H9 (cell line): ENCODE measurements at regions not wholly inside any gene's neighbourhood (a gene's known extent, or its start where the extent isn't known, plus 50 kb on each side); places are given as distances from the start of the nearest gene placed in this dataset.

Experiments used
- DNase-seq: peaks from one replicate; pipeline ENCODE4 v3.0.0-alpha.2; 2017
- H2AFZ ChIP-seq: one replicate; pipeline ENCODE4 v1.6.1; 2013; ENCODE audit warnings: mild to moderate bottlenecking, low read length, control low read depth, moderate library complexity
- H2AK5ac ChIP-seq: 2 replicates; pipeline ENCODE4 v1.6.1; 2013; ENCODE audit warnings: low read length, control low read depth, mixed read lengths; ENCODE audit not compliant: insufficient read length
- H2BK120ac ChIP-seq: one replicate; pipeline ENCODE4 v1.6.1; 2013; ENCODE audit warnings: low read depth, mild to moderate bottlenecking, low read length, control low read depth, inconsistent platforms; ENCODE audit not compliant: poor library complexity, severe bottlenecking
- H2BK12ac ChIP-seq: 2 replicates; pipeline ENCODE4 v1.6.1; 2013; ENCODE audit warnings: low read length, control low read depth, mixed read lengths, low read depth; ENCODE audit not compliant: insufficient read length
- H2BK15ac ChIP-seq: 2 replicates; pipeline ENCODE4 v1.6.1; 2013; ENCODE audit warnings: low read depth, low read length, control low read depth
- H2BK20ac ChIP-seq: one replicate; pipeline ENCODE4 v1.6.1; 2013; ENCODE audit warnings: low read depth, mild to moderate bottlenecking, low read length, control low read depth, inconsistent platforms; ENCODE audit not compliant: poor library complexity, severe bottlenecking
- H2BK5ac ChIP-seq: 2 replicates; pipeline ENCODE4 v1.6.1; 2013; ENCODE audit warnings: low read length, control low read depth, mixed read lengths; ENCODE audit not compliant: insufficient read length
- H3K14ac ChIP-seq: 2 replicates; pipeline ENCODE4 v1.6.1; 2013; ENCODE audit warnings: low read length, control low read depth; ENCODE audit not compliant: insufficient read depth
- H3K18ac ChIP-seq: 2 replicates; pipeline ENCODE4 v1.6.1; 2013; ENCODE audit warnings: low read depth, mild to moderate bottlenecking, mixed read lengths, low read length, control low read depth; ENCODE audit not compliant: insufficient read length
- H3K23ac ChIP-seq: 2 replicates; pipeline ENCODE4 v1.6.1; 2013; ENCODE audit warnings: low read length, control low read depth, mixed read lengths, low read depth; ENCODE audit not compliant: insufficient read length
- H3K23me2 ChIP-seq: 2 replicates; pipeline ENCODE4 v1.6.1; 2013; ENCODE audit warnings: low read depth, mild to moderate bottlenecking, mixed read lengths, low read length, control low read depth; ENCODE audit not compliant: insufficient read length, poor library complexity, severe bottlenecking
- H3K27ac ChIP-seq: 2 replicates; pipeline ENCODE4 v1.5.1; 2013; ENCODE audit warnings: low read length, control low read depth, mixed read lengths, low read depth; ENCODE audit not compliant: insufficient read length
- H3K27me3 ChIP-seq: 2 replicates; pipeline ENCODE4 v1.6.1; 2013; ENCODE audit warnings: low read length, control low read depth, inconsistent platforms; ENCODE audit not compliant: insufficient read depth
- H3K4ac ChIP-seq: 2 replicates; pipeline ENCODE4 v1.6.1; 2013; ENCODE audit warnings: low read depth, mild to moderate bottlenecking, control low read depth, inconsistent platforms, low read length, moderate library complexity
- H3K4me1 ChIP-seq: 2 replicates; pipeline ENCODE4 v1.6.1; 2013; ENCODE audit warnings: low read length, control low read depth, inconsistent platforms; ENCODE audit not compliant: insufficient read depth
- H3K4me2 ChIP-seq: 2 replicates; pipeline ENCODE4 v1.6.1; 2013; ENCODE audit warnings: low read length, control low read depth, mixed read lengths; ENCODE audit not compliant: insufficient read length, insufficient read depth
- H3K56ac ChIP-seq: 2 replicates; pipeline ENCODE4 v1.6.1; 2013; ENCODE audit warnings: low read depth, mild to moderate bottlenecking, mixed read lengths, low read length, control low read depth; ENCODE audit not compliant: insufficient read length
- H3K79me1 ChIP-seq: 2 replicates; pipeline ENCODE4 v1.6.1; 2013; ENCODE audit warnings: low read depth, mild to moderate bottlenecking, moderate library complexity, low read length, control low read depth, inconsistent platforms; ENCODE audit not compliant: insufficient read depth, poor library complexity, severe bottlenecking
- H3K79me2 ChIP-seq: 2 replicates; pipeline ENCODE4 v1.6.1; 2013; ENCODE audit warnings: low read length, control low read depth, inconsistent platforms; ENCODE audit not compliant: insufficient read depth
- H3K9ac ChIP-seq: 2 replicates; pipeline ENCODE4 v1.6.1; 2013; ENCODE audit warnings: low read length, control low read depth, mixed read lengths; ENCODE audit not compliant: insufficient read length; ENCODE audit errors: extremely low read depth
- H3K9me3 ChIP-seq: one replicate; pipeline ENCODE4 v1.6.1; 2013; ENCODE audit warnings: low read depth, low read length, inconsistent platforms; ENCODE audit not compliant: control insufficient read depth
- H3T11ph ChIP-seq: one replicate; pipeline ENCODE4 v1.6.1; 2013; ENCODE audit warnings: mild to moderate bottlenecking, low read length, control low read depth, inconsistent platforms
- H4K20me1 ChIP-seq: one replicate; pipeline ENCODE4 v1.6.1; 2013; ENCODE audit not compliant: control insufficient read depth, insufficient read length, insufficient read depth
- H4K5ac ChIP-seq: 2 replicates; pipeline ENCODE4 v1.6.1; 2013; ENCODE audit warnings: low read depth, mild to moderate bottlenecking, mixed read lengths, low read length, control low read depth; ENCODE audit not compliant: insufficient read length
- H4K8ac ChIP-seq: replicated peaks from 2 replicates; pipeline ENCODE4 v1.6.1; 2013; ENCODE audit warnings: low read length, control low read depth, mixed read lengths, low read depth; ENCODE audit not compliant: insufficient read length
- H4K91ac ChIP-seq: 2 replicates; pipeline ENCODE4 v1.6.1; 2013; ENCODE audit warnings: low read depth, mild to moderate bottlenecking, moderate library complexity, mixed read lengths, low read length, control low read depth; ENCODE audit not compliant: insufficient read length
- H3K27ac Mint-ChIP-seq, 3 experiments: 2 replicates in 2 of 3; 3 replicates in 1 of 3; pipeline ENCODE4 v1.8.0; 2020 to 2021; ENCODE audit warnings: mixed read lengths in 3 of 3, mild to moderate bottlenecking in 1 of 3, moderate library complexity in 1 of 3
- H3K27me3 Mint-ChIP-seq: 2 replicates; pipeline ENCODE4 v1.8.0; 2021; ENCODE audit warnings: low read depth, mild to moderate bottlenecking, moderate library complexity, mixed read lengths
- H3K36me3 Mint-ChIP-seq, 3 experiments: 2 replicates in 2 of 3; 3 replicates in 1 of 3; pipeline ENCODE4 v1.8.0; 2020 to 2021; ENCODE audit warnings: low read depth in 3 of 3, mixed read lengths in 3 of 3; ENCODE audit not compliant: insufficient read depth in 1 of 3
- H3K4me1 Mint-ChIP-seq, 2 experiments: 2 replicates each; pipeline ENCODE4 v1.8.0; 2020; ENCODE audit warnings: mixed read lengths in 2 of 2
- H3K4me3 Mint-ChIP-seq, 2 experiments: 2 replicates in 1 of 2; 3 replicates in 1 of 2; pipeline ENCODE4 v1.8.0; 2020 to 2021; ENCODE audit warnings: mild to moderate bottlenecking in 2 of 2, mixed read lengths in 2 of 2, moderate library complexity in 1 of 2
- H3K9me3 Mint-ChIP-seq, 2 experiments: 2 replicates in 1 of 2; 3 replicates in 1 of 2; pipeline ENCODE4 v1.8.0; 2020; ENCODE audit warnings: mild to moderate bottlenecking in 2 of 2, mixed read lengths in 2 of 2, moderate library complexity in 1 of 2
- CTCF ChIP-seq: fragments of 200-600 bp; sonication (generic); conservative IDR thresholded peaks from 3 replicates; pipeline ENCODE4 v1.8.0; 2021; ENCODE audit warnings: antibody characterized with exemption, mild to moderate bottlenecking
- WGBS: extraction: QIAGEN DNeasy Blood & Tissue Kit; methylation state at CpG from one replicate; pipeline ENCODE4 v1.1.7; 2013; ENCODE audit warnings: missing lambda C conversion rate, low lambda C conversion rate, mixed read lengths; ENCODE audit not compliant: insufficient read length; ENCODE audit errors: extremely low coverage; 5-methylcytosine and 5-hydroxymethylcytosine counted together

DNA sequence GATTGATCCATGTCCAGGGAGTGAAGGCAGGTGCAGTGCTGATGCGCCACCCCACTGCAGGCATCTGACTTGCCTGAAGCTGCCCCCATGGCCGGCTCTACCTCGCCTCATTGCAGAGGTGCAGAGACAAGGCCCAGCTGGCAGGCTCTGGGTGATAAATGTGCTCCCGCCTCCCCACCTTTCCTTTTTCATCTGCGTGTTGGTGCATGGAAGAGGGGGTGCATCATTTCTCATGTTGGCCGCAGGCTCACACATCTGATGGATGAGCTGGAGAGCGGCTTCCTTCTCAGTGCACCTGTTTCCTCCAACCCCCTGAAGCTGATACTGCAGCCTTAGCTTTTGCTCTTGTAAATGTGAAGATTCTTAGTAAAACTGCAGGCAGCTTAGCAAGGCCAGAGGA, 306.0 kb upstream of the KAZN start:
- Histone ChIP-seq H3K9me3 (no peaks in the 10 kb centered on the region), H3K56ac (no peak overlapping the region), H2AK5ac (no peak overlapping the region), H3K23ac (no peak overlapping the region), H4K20me1 (no peaks in the 10 kb centered on the region), H3K9ac (no peak overlapping the region), H3K4me1 (peaks cover 11% of the 10 kb centered on the region; the same call in 1 of the 2 replicates), H4K5ac (no peak overlapping the region), H3K27ac (no peak overlapping the region), H3K4me2 (no peak overlapping the region), H3K79me1 (no peaks in the 10 kb centered on the region), H2BK15ac (no peak overlapping the region), H3T11ph (no peak overlapping the region), H2BK20ac (no peak overlapping the region), H3K4ac (no peak overlapping the region), H2BK12ac (no peak overlapping the region), H2BK120ac (no peak overlapping the region), H2AFZ (no peak overlapping the region), H4K91ac (no peak overlapping the region), H3K27me3 (no peaks in the 10 kb centered on the region), H3K79me2 (no peaks in the 10 kb centered on the region), H2BK5ac (no peak overlapping the region), H4K8ac (no peak overlapping the region), H3K18ac (no peak overlapping the region), H3K23me2 (no peaks in the 10 kb centered on the region), H3K14ac (no peak overlapping the region)
- DNase-seq, result no peak
- Mint-ChIP-seq H3K9me3 (peaks cover 9 to 10% of the 10 kb centered on the region in 2 experiments), H3K4me1 (peaks cover 24 to 32% of the 10 kb centered on the region in 2 experiments), H3K27ac (no peak overlapping the region), H3K36me3 (peaks cover 2 to 14% (median 6%) of the 10 kb centered on the region in 3 experiments; a peak in 5 of 7 replicates), H3K4me3 (no peak overlapping the region), H3K27me3 (peaks cover 1% of the 10 kb centered on the region; the same call in 1 of the 2 replicates)
- no peak for TF ChIP-seq CTCF
- no CpG with 5 or more reads among the region's 7 CpGs for whole genome bisulfite sequencing
